Hepatocyte (in vitro differentiated cells): ENCODE measurements at regions not wholly inside any gene's neighbourhood (a gene's known extent, or its start where the extent isn't known, plus 50 kb on each side); places are given as distances from the start of the nearest gene placed in this dataset.

Source experiments
- EZH2 ChIP-seq: fragments of 200-600 bp; sonication (generic); IDR thresholded peaks from 2 replicates; pipeline ENCODE4 v1.6.1; 2016; ENCODE audit warnings: antibody characterized with exemption, mild to moderate bottlenecking, borderline replicate concordance
- EZH2phosphoT487 ChIP-seq: fragments of 200-600 bp; sonication (generic); IDR thresholded peaks from one replicate; pipeline ENCODE4 v1.6.1; 2018; ENCODE audit warnings: antibody characterized with exemption, mild to moderate bottlenecking, low read depth, moderate library complexity; ENCODE audit not compliant: unreplicated experiment, severe bottlenecking
- TF ChIP-seq, protein P1 (sequence below): fragments of 200-600 bp; sonication (generic); IDR thresholded peaks from 2 replicates; pipeline ENCODE4 v1.5.1; 2016; ENCODE audit warnings: antibody characterized with exemption, mild to moderate bottlenecking; ENCODE audit not compliant: poor library complexity

DNA sequence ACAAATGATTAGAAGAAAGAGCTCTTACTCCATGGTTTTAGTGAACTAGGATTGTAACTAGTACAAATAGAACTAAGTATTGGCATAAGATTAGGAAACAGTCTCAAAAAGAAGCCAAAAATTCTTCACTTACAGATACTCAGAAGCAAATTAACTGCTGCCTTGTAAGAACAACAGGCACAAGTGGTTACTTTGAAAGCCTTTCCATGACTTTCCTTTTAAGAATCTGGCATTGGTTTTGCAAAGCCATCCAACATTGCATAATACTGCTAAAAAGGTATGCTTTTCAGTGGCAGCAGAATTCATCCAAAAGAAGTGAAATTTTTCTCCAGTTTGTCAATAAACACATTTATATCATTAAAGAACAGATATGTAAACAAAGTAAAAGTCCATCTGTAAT is 126.8 kb upstream of the ODAD2 start:
- TF ChIP-seq, protein P1, sequence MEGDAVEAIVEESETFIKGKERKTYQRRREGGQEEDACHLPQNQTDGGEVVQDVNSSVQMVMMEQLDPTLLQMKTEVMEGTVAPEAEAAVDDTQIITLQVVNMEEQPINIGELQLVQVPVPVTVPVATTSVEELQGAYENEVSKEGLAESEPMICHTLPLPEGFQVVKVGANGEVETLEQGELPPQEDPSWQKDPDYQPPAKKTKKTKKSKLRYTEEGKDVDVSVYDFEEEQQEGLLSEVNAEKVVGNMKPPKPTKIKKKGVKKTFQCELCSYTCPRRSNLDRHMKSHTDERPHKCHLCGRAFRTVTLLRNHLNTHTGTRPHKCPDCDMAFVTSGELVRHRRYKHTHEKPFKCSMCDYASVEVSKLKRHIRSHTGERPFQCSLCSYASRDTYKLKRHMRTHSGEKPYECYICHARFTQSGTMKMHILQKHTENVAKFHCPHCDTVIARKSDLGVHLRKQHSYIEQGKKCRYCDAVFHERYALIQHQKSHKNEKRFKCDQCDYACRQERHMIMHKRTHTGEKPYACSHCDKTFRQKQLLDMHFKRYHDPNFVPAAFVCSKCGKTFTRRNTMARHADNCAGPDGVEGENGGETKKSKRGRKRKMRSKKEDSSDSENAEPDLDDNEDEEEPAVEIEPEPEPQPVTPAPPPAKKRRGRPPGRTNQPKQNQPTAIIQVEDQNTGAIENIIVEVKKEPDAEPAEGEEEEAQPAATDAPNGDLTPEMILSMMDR, result no peak
- TF ChIP-seq EZH2phosphoT487 (no peak), EZH2 (no peak)
